CD4-positive, alpha-beta T cell (primary cell): ENCODE measurements at regions not wholly inside any gene's neighbourhood (a gene's known extent, or its start where the extent isn't known, plus 50 kb on each side); places are given as distances from the start of the nearest gene placed in this dataset.

ENCODE experiments used
- ATAC-seq: fragments of 200-7000 bp; cut with Tn5 transposase; one replicate; pipeline ENCODE4 v1.10.0; 2022; ENCODE audit warnings: mild to moderate bottlenecking; ENCODE audit not compliant: poor library complexity
- CTCF ChIA-PET: fragments of 350-600 bp; sonication (Branson Sonifier 250); formaldehyde crosslinking; loops from one replicate; lab custom pipeline; 2021; ENCODE audit warnings: antibody characterized with exemption, inconsistent platforms; lab: Charles Lee
- POLR2A ChIA-PET: fragments of 350-600 bp; sonication (Branson Sonifier 250); formaldehyde crosslinking; loops from one replicate; lab custom pipeline; 2021; ENCODE audit warnings: antibody characterized with exemption, inconsistent platforms; lab: Charles Lee
- DNase-seq, 14 experiments: peaks; one replicate each; pipeline ENCODE4 v3.0.0-alpha.2; 2013 to 2020; ENCODE audit warnings: mixed read lengths in 2 of 14
- H3K27ac ChIP-seq, 2 donors: one replicate each; pipeline versions ENCODE4 v1.5.1 to v1.7.0; 2013; ENCODE audit warnings: low read length in 2 of 2, low read depth in 1 of 2, mild to moderate bottlenecking in 1 of 2
- H3K27me3 ChIP-seq, 2 experiments: 1 replicate in 1 of 2; 2 replicates in 1 of 2; pipeline versions ENCODE4 v1.6.1 to v1.7.0; 2013; ENCODE audit warnings: low read length in 2 of 2, control low read depth in 1 of 2, mild to moderate bottlenecking in 1 of 2, moderate library complexity in 1 of 2; ENCODE audit not compliant: insufficient read depth in 2 of 2, control insufficient read depth in 1 of 2
- H3K36me3 ChIP-seq: one replicate; pipeline ENCODE4 v1.6.1; 2013; ENCODE audit warnings: low read length, control low read depth; ENCODE audit not compliant: insufficient read depth
- H3K4me1 ChIP-seq: one replicate; pipeline ENCODE4 v1.6.1; 2013; ENCODE audit warnings: low read length, control low read depth; ENCODE audit not compliant: insufficient read depth
- H3K4me3 ChIP-seq: one replicate; pipeline ENCODE4 v1.5.1; 2013; ENCODE audit warnings: mild to moderate bottlenecking, low read length, moderate library complexity
- H3K9me3 ChIP-seq, 2 experiments: 1 replicate in 1 of 2; 2 replicates in 1 of 2; pipeline versions ENCODE4 v1.6.1 to v1.7.0; 2013; ENCODE audit warnings: low read length in 2 of 2, mild to moderate bottlenecking in 2 of 2, control low read depth in 1 of 2, moderate library complexity in 1 of 2; ENCODE audit not compliant: control insufficient read depth in 1 of 2, insufficient read depth in 1 of 2
- H3K27ac Mint-ChIP-seq: one replicate; pipeline ENCODE4 v1.8.0; 2020; ENCODE audit warnings: mixed read lengths
- H3K27me3 Mint-ChIP-seq: one replicate; pipeline ENCODE4 v1.8.0; 2021; ENCODE audit warnings: mixed read lengths
- H3K36me3 Mint-ChIP-seq: one replicate; pipeline ENCODE4 v1.8.0; 2021; ENCODE audit warnings: low read depth, mixed read lengths
- H3K4me1 Mint-ChIP-seq: one replicate; pipeline ENCODE4 v1.8.0; 2021; ENCODE audit warnings: low read depth, mixed read lengths
- H3K4me3 Mint-ChIP-seq: one replicate; pipeline ENCODE4 v1.8.0; 2020; ENCODE audit warnings: mild to moderate bottlenecking, mixed read lengths
- H3K9me3 Mint-ChIP-seq: one replicate; pipeline ENCODE4 v1.8.0; 2020; ENCODE audit warnings: mixed read lengths
- intact Hi-C, 2 experiments: fragments of 100-400 bp; cut with DNase I in 1 of 2; cut with micrococcal nuclease in 1 of 2; formaldehyde crosslinking; loops; one replicate each; pipeline versions ENCODE4 v1.15.1 to v1.9.0; 2023 to 2025; cut with DNase I, micrococcal nuclease
- TF ChIP-seq, protein P1 (sequence below): fragments of 200-600 bp; IDR thresholded peaks from one replicate; pipeline ENCODE4 v1.8.0; 2022; ENCODE audit warnings: antibody characterized with exemption, mild to moderate bottlenecking

GRCh38 chr6:153800580-153801188 lies 238.4 kb upstream of the OPRM1 start:
- DNase-seq (no peak), ATAC-seq (no peak)
- TF ChIP-seq, protein P1, sequence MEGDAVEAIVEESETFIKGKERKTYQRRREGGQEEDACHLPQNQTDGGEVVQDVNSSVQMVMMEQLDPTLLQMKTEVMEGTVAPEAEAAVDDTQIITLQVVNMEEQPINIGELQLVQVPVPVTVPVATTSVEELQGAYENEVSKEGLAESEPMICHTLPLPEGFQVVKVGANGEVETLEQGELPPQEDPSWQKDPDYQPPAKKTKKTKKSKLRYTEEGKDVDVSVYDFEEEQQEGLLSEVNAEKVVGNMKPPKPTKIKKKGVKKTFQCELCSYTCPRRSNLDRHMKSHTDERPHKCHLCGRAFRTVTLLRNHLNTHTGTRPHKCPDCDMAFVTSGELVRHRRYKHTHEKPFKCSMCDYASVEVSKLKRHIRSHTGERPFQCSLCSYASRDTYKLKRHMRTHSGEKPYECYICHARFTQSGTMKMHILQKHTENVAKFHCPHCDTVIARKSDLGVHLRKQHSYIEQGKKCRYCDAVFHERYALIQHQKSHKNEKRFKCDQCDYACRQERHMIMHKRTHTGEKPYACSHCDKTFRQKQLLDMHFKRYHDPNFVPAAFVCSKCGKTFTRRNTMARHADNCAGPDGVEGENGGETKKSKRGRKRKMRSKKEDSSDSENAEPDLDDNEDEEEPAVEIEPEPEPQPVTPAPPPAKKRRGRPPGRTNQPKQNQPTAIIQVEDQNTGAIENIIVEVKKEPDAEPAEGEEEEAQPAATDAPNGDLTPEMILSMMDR, result no peak
- no peaks in the 10 kb centered on the region for H3K36me3 ChIP-seq
- Mint-ChIP-seq H3K27me3 (peaks cover 4% of the 10 kb centered on the region), H3K4me1 (no peaks in the 10 kb centered on the region), H3K4me3 (no peak overlapping the region), H3K9me3 (no peaks in the 10 kb centered on the region), H3K27ac (no peak overlapping the region), H3K36me3 (no peaks in the 10 kb centered on the region)
- POLR2A ChIA-PET, result no interaction called here
- no peaks in the 10 kb centered on the region for H3K27me3 ChIP-seq
- no peak overlapping the region for H3K4me3 ChIP-seq
- CTCF ChIA-PET, result no interaction called here
- intact Hi-C loops, result no loop called here
- H3K9me3 ChIP-seq, result no peaks in the 10 kb centered on the region
- H3K27ac ChIP-seq, result no peak overlapping the region
- H3K4me1 ChIP-seq, result no peaks in the 10 kb centered on the region

DNA sequence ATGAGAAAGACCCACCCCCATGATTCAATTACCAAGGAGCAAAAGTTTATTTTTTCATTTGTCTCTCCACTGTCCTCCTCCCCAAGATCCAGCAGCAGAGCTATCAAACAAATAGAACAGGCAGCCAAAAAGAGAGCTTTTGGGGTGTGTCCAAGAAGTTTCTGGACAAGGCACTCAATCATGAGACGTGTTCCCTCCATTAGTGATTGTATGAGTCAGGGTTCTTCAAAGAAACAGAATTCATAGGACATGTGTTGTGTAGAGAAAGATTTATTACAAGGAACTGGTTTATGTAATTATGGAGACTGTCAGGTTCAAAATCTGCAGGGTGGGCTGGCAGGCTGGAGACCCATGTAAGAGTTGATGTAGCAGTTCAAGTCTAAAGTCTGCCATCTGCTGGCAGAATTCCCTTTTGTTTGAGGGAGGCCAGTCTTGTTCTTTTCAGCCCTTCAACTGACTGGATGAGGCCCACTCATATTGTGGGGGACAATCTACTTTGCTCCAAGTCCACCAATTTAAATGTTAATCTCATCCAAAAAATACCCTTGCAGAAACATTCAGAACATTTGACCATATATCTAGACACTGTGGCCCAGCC lies 248.1 kb upstream of the OPRM1 start:
- CTCF ChIA-PET, result no interaction called here
- Mint-ChIP-seq H3K27me3 (no peaks in the 10 kb centered on the region), H3K36me3 (no peaks in the 10 kb centered on the region), H3K27ac (no peak overlapping the region), H3K4me3 (no peak overlapping the region), H3K9me3 (no peaks in the 10 kb centered on the region), H3K4me1 (no peaks in the 10 kb centered on the region)
- Histone ChIP-seq H3K27ac (no peak overlapping the region), H3K9me3 (peaks cover 0 to 8% of the 10 kb centered on the region in 2 experiments), H3K36me3 (no peaks in the 10 kb centered on the region), H3K27me3 (no peaks in the 10 kb centered on the region), H3K4me3 (no peak overlapping the region), H3K4me1 (no peaks in the 10 kb centered on the region)
- ATAC-seq (no peak), DNase-seq (no peak)
- intact Hi-C loops, result no loop called here
- POLR2A ChIA-PET, result no interaction called here
- TF ChIP-seq, protein P1, result no peak

DNA sequence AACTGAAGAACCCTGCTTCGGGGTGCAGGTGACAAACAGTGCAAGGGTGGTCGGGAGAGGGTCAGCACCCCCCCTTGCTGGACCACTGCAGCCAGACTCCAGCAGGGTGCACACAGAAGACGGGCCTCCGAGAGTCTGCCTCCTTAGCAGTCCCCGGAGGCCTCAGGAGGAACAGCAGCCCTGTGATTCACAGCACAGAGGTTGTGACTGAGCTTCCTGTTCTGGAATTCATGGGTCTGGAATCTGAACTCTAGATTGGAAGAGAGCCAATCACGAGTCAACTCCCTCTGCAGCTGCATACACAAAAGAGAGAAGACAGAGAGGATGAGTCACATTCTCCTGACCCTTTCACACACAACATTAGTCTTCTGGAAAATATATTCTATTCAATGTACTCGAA lies 249.0 kb upstream of the OPRM1 start:
- Mint-ChIP-seq H3K27ac (no peak overlapping the region), H3K9me3 (no peaks in the 10 kb centered on the region), H3K36me3 (no peaks in the 10 kb centered on the region), H3K4me3 (no peak overlapping the region), H3K27me3 (no peaks in the 10 kb centered on the region), H3K4me1 (no peaks in the 10 kb centered on the region)
- Histone ChIP-seq H3K36me3 (no peaks in the 10 kb centered on the region), H3K27me3 (no peaks in the 10 kb centered on the region), H3K4me1 (no peaks in the 10 kb centered on the region), H3K27ac (no peak overlapping the region), H3K4me3 (no peak overlapping the region), H3K9me3 (peaks cover 0 to 8% of the 10 kb centered on the region in 2 experiments)
- CTCF ChIA-PET, result no interaction called here
- POLR2A ChIA-PET, result no interaction called here
- intact Hi-C loops, result no loop called here
- no peak for DNase-seq
- ATAC-seq, result no peak
- TF ChIP-seq, protein P1, result no peak
